Endothelial cell of umbilical vein (primary cell): ENCODE measurements at regions not wholly inside any gene's neighbourhood (a gene's known extent, or its start where the extent isn't known, plus 50 kb on each side); places are given as distances from the start of the nearest gene placed in this dataset.

Experiments
- BruUV-seq: library from RNA; stranded (reverse); fragments of 400-500 nt; replicated peaks from 2 replicates; lab custom pipeline; 2021; lab: Mats Ljungman, UMichigan
- CTCF ChIA-PET: fragments of 300-600, 350-600 bp; sonication (Branson Sonifier 250); formaldehyde crosslinking; loops from one replicate; lab custom pipeline; 2021; ENCODE audit warnings: antibody characterized with exemption, inconsistent platforms; lab: Charles Lee
- POLR2A ChIA-PET: fragments of 300-600, 350-600 bp; sonication (Branson Sonifier 250); formaldehyde crosslinking; loops from one replicate; lab custom pipeline; 2021; ENCODE audit warnings: antibody characterized with exemption, inconsistent platforms; lab: Charles Lee
- DNase-seq: peaks from one replicate; pipeline ENCODE4 v3.0.0-alpha.2; 2011; ENCODE audit warnings: low read depth, low spot score
- FAIRE-seq: peaks from 2 replicates; lab custom pipeline; 2011; peaks lifted over from hg19 to GRCh38; lab: Jason Lieb, UNC
- H2AFZ ChIP-seq: 2 replicates; pipeline ENCODE4 v1.6.0; 2012; ENCODE audit warnings: low read depth, low read length, control low read depth, inconsistent platforms
- H3K27ac ChIP-seq: 2 replicates; pipeline ENCODE4 v1.5.1; 2011; ENCODE audit warnings: low read depth, mild to moderate bottlenecking, control low read depth, low read length, moderate library complexity; ENCODE audit not compliant: insufficient read depth
- H3K27me3 ChIP-seq, 2 experiments: 2 replicates each; pipeline versions ENCODE4 v1.6.0 to v1.6.1; 2011; ENCODE audit warnings: low read length in 2 of 2, mixed read lengths in 1 of 2; ENCODE audit not compliant: control insufficient read depth in 2 of 2, insufficient read depth in 2 of 2
- H3K36me3 ChIP-seq, 2 experiments: 2 replicates in 1 of 2; 3 replicates in 1 of 2; pipeline ENCODE4 v1.5.1; 2011; ENCODE audit warnings: low read length in 2 of 2, mild to moderate bottlenecking in 1 of 2, moderate library complexity in 1 of 2; ENCODE audit not compliant: control insufficient read depth in 2 of 2, insufficient read depth in 2 of 2; ENCODE audit errors: extremely low read depth in 1 of 2
- H3K4me1 ChIP-seq: 3 replicates; pipeline ENCODE4 v1.5.1; 2011; ENCODE audit warnings: mild to moderate bottlenecking, low read length; ENCODE audit not compliant: control insufficient read depth, insufficient read depth; ENCODE audit errors: extremely low read depth
- H3K4me2 ChIP-seq: 2 replicates; pipeline ENCODE4 v1.6.1; 2011; ENCODE audit warnings: low read length, control low read depth, mixed read lengths; ENCODE audit not compliant: insufficient read depth
- H3K4me3 ChIP-seq, 3 experiments: fragments of 200-600 bp in 1 of 3; sonication (generic), shearing (Covaris generic) in 1 of 3; replicated peaks in 1 of 3; 2 replicates each; pipeline ENCODE4 v1.5.1; 2011 to 2016; ENCODE audit warnings: control low read depth in 3 of 3, low read length in 3 of 3, mild to moderate bottlenecking in 2 of 3, inconsistent platforms in 1 of 3, low read depth in 1 of 3, moderate library complexity in 1 of 3; ENCODE audit not compliant: insufficient read depth in 1 of 3
- H3K79me2 ChIP-seq: 2 replicates; pipeline ENCODE4 v1.6.0; 2012; ENCODE audit warnings: low read length, inconsistent platforms; ENCODE audit not compliant: control insufficient read depth, insufficient read depth
- H3K9ac ChIP-seq: replicated peaks from 2 replicates; pipeline ENCODE3; 2011; ENCODE audit warnings: low read length, control low read depth; ENCODE audit not compliant: insufficient read depth; ENCODE audit errors: extremely low read depth
- H3K9me1 ChIP-seq: replicated peaks from 3 replicates; pipeline ENCODE4 v1.6.0; 2011; ENCODE audit warnings: mild to moderate bottlenecking, low read length; ENCODE audit not compliant: control insufficient read depth, insufficient read depth; ENCODE audit errors: extremely low read depth
- H3K9me3 ChIP-seq: replicated peaks from 2 replicates; pipeline ENCODE4 v1.5.1; 2012; ENCODE audit warnings: low read length, inconsistent platforms; ENCODE audit not compliant: control insufficient read depth, insufficient read depth
- H4K20me1 ChIP-seq: replicated peaks from 2 replicates; pipeline ENCODE3; 2011; ENCODE audit warnings: mild to moderate bottlenecking, low read length; ENCODE audit not compliant: control insufficient read depth, insufficient read depth; ENCODE audit errors: extremely low read depth
- EZH2 ChIP-seq: IDR thresholded peaks from 2 replicates; pipeline ENCODE4 v1.6.1; 2012; ENCODE audit warnings: borderline replicate concordance, low read depth, mild to moderate bottlenecking, moderate library complexity, low read length, inconsistent platforms; ENCODE audit not compliant: severe bottlenecking
- FOS ChIP-seq: IDR thresholded peaks from 2 replicates; pipeline ENCODE4 v1.6.1; 2011; ENCODE audit warnings: mild to moderate bottlenecking, low read length, moderate library complexity, borderline replicate concordance; ENCODE audit not compliant: insufficient read depth
- GATA2 ChIP-seq: IDR thresholded peaks from 2 replicates; pipeline ENCODE4 v1.7.0; 2011; ENCODE audit warnings: low read depth, mild to moderate bottlenecking, moderate library complexity, mixed read lengths, low read length; ENCODE audit not compliant: insufficient read length, insufficient read depth
- JUN ChIP-seq: IDR thresholded peaks from 2 replicates; pipeline ENCODE4 v1.6.1; 2011; ENCODE audit warnings: borderline replicate concordance, low read depth; ENCODE audit not compliant: insufficient read length, insufficient read depth
- MAX ChIP-seq: IDR thresholded peaks from 2 replicates; pipeline ENCODE4 v1.6.1; 2011; ENCODE audit not compliant: insufficient read depth, insufficient read length
- MYC ChIP-seq: IDR thresholded peaks from one replicate; pipeline ENCODE4 v1.6.1; 2011; ENCODE audit warnings: mild to moderate bottlenecking, low read depth, low read length
- POLR2A ChIP-seq: IDR thresholded peaks from 2 replicates; pipeline ENCODE4 v1.6.1; 2012; ENCODE audit warnings: low read depth, mild to moderate bottlenecking, control low read depth, low read length
- POLR2AphosphoS5 ChIP-seq: IDR thresholded peaks from 2 replicates; pipeline ENCODE4 v1.6.1; 2012; ENCODE audit warnings: low read depth, mild to moderate bottlenecking, control low read depth, low read length, moderate library complexity; ENCODE audit not compliant: insufficient read depth
- dilution Hi-C: fragments of 300-500 bp; cut with MboI; formaldehyde crosslinking; loops from one replicate; pipeline ENCODE4 v1.15.0; 2019; ENCODE audit warnings: low sequenced_read_pairs; ENCODE audit not compliant: extremely low pct_ligation_motif_present
- intact Hi-C: fragments of 100-400 bp; cut with micrococcal nuclease; formaldehyde crosslinking; loops from one replicate; pipeline ENCODE4 v1.10.0; 2022
- TF ChIP-seq, protein P1 (sequence below), 2 donors: IDR thresholded peaks; 1 replicate in 1 of 2; 2 replicates in 1 of 2; pipeline ENCODE4 v1.5.1; 2011; ENCODE audit warnings: low read length in 2 of 2, mild to moderate bottlenecking in 2 of 2, moderate library complexity in 2 of 2, control low read depth in 1 of 2, inconsistent platforms in 1 of 2, low read depth in 1 of 2; ENCODE audit not compliant: insufficient read depth in 1 of 2; ENCODE audit errors: extremely low read depth in 1 of 2

- Histone ChIP-seq H3K9me1 (no peaks in the 10 kb centered on the region), H4K20me1 (no peaks in the 10 kb centered on the region), H3K9me3 (no peaks in the 10 kb centered on the region), H3K4me3 (no peak overlapping the region), H3K4me2 (no peak overlapping the region), H3K9ac (no peak overlapping the region), H2AFZ (no peak overlapping the region), H3K79me2 (no peaks in the 10 kb centered on the region), H3K27me3 (no peaks in the 10 kb centered on the region), H3K36me3 (no peaks in the 10 kb centered on the region), H3K27ac (peak overlapping the region; percentile 48), H3K4me1 (peaks cover 28% of the 10 kb centered on the region)
- no TSS peak for BruUV-seq
- dilution Hi-C loops = no loop called here
- ChIA-PET CTCF (interaction anchor here (1.2 kb wide), 1 partner anchor 41 kb away, joined by 3 read pairs; no protein-coding TSS in a partner anchor), POLR2A (no interaction called here)
- FAIRE-seq (no peak), DNase-seq (no peak)
- intact Hi-C loops = loop anchor here (10.0 kb wide), 3 partner anchors 264 to 1164 kb away; no protein-coding TSS in a partner anchor
- TF ChIP-seq POLR2A = no peak
- TF ChIP-seq EZH2 = no peak
- no peak for TF ChIP-seq MYC
- no peak for TF ChIP-seq MAX
- TF ChIP-seq FOS = no peak
- TF ChIP-seq, protein P1, sequence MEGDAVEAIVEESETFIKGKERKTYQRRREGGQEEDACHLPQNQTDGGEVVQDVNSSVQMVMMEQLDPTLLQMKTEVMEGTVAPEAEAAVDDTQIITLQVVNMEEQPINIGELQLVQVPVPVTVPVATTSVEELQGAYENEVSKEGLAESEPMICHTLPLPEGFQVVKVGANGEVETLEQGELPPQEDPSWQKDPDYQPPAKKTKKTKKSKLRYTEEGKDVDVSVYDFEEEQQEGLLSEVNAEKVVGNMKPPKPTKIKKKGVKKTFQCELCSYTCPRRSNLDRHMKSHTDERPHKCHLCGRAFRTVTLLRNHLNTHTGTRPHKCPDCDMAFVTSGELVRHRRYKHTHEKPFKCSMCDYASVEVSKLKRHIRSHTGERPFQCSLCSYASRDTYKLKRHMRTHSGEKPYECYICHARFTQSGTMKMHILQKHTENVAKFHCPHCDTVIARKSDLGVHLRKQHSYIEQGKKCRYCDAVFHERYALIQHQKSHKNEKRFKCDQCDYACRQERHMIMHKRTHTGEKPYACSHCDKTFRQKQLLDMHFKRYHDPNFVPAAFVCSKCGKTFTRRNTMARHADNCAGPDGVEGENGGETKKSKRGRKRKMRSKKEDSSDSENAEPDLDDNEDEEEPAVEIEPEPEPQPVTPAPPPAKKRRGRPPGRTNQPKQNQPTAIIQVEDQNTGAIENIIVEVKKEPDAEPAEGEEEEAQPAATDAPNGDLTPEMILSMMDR (IDR thresholded peaks at IDR 0.05; ENCODE audit: extremely low read depth in 1 of 2, insufficient read depth in 1 of 2, low read depth in 1 of 2, low read length in 2 of 2) = no peak
- TF ChIP-seq POLR2AphosphoS5 = no peak
- no peak for TF ChIP-seq GATA2
- no peak for TF ChIP-seq JUN
Observed at GRCh38 chr13:106110241-106110855, 425.1 kb downstream of the EFNB2 start.
